HepG2 (cell line): ENCODE measurements at regions not wholly inside any gene's neighbourhood (a gene's known extent, or its start where the extent isn't known, plus 50 kb on each side); places are given as distances from the start of the nearest gene placed in this dataset.

Experiments used
- ATAC-seq: fragments of 200-7000 bp; cut with Tn5 transposase; 3 replicates; pipeline ENCODE4 v1.9.1; 2020; ENCODE audit warnings: mild to moderate bottlenecking, moderate library complexity
- BruUV-seq: library from RNA; stranded (reverse); fragments of 400-500 nt; replicated peaks from 2 replicates; lab custom pipeline; 2021; lab: Mats Ljungman, UMichigan
- CTCF ChIA-PET: fragments of 300-600 bp; formaldehyde crosslinking; extraction: SDS; loops from one replicate; lab custom pipeline; 2021; ENCODE audit warnings: low total read pairs, inconsistent platforms, low intra/inter-chr PET ratio; lab: Yijun Ruan, JAX
- POLR2A ChIA-PET: fragments of 350-600 bp; sonication (Branson Sonifier 250); formaldehyde crosslinking; loops from one replicate; lab custom pipeline; 2020; ENCODE audit warnings: antibody characterized with exemption, inconsistent platforms; lab: Yijun Ruan, JAX
- DNase-seq: peaks from one replicate; pipeline ENCODE4 v3.0.0-alpha.2; 2015; ENCODE audit warnings: low spot score
- FAIRE-seq: peaks from 3 replicates; lab custom pipeline; 2011; peaks lifted over from hg19 to GRCh38; lab: Jason Lieb, UNC
- H2AFZ ChIP-seq: one replicate; pipeline ENCODE4 v1.6.1; 2011; ENCODE audit warnings: low read length, inconsistent platforms
- H3K27ac ChIP-seq: fragments of 300-600 bp; 3 replicates; pipeline ENCODE4 v1.8.0; 2011; ENCODE audit warnings: mixed run types, mild to moderate bottlenecking, mixed read lengths, low read length, inconsistent platforms; ENCODE audit not compliant: insufficient read depth; ENCODE audit errors: extremely low read length
- H3K27me3 ChIP-seq, 2 experiments: fragments of 200-600 bp in 1 of 2; 2 replicates in 1 of 2; 3 replicates in 1 of 2; pipeline versions ENCODE4 v1.6.0 to v1.8.0; 2011; ENCODE audit warnings: low read length in 2 of 2, mild to moderate bottlenecking in 2 of 2, moderate library complexity in 2 of 2, inconsistent platforms in 1 of 2; ENCODE audit not compliant: insufficient read depth in 2 of 2, control insufficient read depth in 1 of 2
- H3K36me3 ChIP-seq, 2 experiments: fragments of 200-600 bp in 1 of 2; replicated peaks in 1 of 2; 2 replicates in 1 of 2; 3 replicates in 1 of 2; pipeline versions ENCODE4 v1.5.1 to v1.8.0; 2011; ENCODE audit warnings: low read length in 2 of 2, inconsistent platforms in 1 of 2; ENCODE audit not compliant: insufficient read depth in 2 of 2, control insufficient read depth in 1 of 2
- H3K4me1 ChIP-seq: 2 replicates; pipeline ENCODE4 v1.5.1; 2012; ENCODE audit warnings: low read length, inconsistent platforms; ENCODE audit not compliant: insufficient read depth
- H3K4me2 ChIP-seq: 2 replicates; pipeline ENCODE4 v1.6.0; 2011; ENCODE audit warnings: low read depth, low read length, inconsistent platforms
- H3K4me3 ChIP-seq, 3 experiments: fragments of 200-600 bp in 1 of 3; sonication (generic), shearing (Covaris generic) in 1 of 3; replicated peaks in 1 of 3; 2 replicates each; pipeline ENCODE4 v1.5.1; 2011 to 2016; ENCODE audit warnings: low read length in 3 of 3, inconsistent platforms in 2 of 3, low read depth in 2 of 3, mild to moderate bottlenecking in 2 of 3, control low read depth in 1 of 3, mixed read lengths in 1 of 3; ENCODE audit not compliant: insufficient read depth in 1 of 3
- H3K79me2 ChIP-seq: one replicate; pipeline ENCODE4 v1.6.1; 2011; ENCODE audit warnings: low read length, inconsistent platforms; ENCODE audit not compliant: insufficient read depth
- H3K9ac ChIP-seq: 2 replicates; pipeline ENCODE4 v1.6.0; 2011; ENCODE audit warnings: mild to moderate bottlenecking, low read depth, low read length, inconsistent platforms; ENCODE audit not compliant: insufficient read depth
- H3K9me3 ChIP-seq: 2 replicates; pipeline ENCODE4 v1.5.1; 2012; ENCODE audit warnings: mild to moderate bottlenecking, low read length
- H4K20me1 ChIP-seq: 2 replicates; pipeline ENCODE4 v1.6.0; 2011; ENCODE audit warnings: inconsistent platforms, mild to moderate bottlenecking, low read length, moderate library complexity; ENCODE audit not compliant: insufficient read depth
- AGO1 ChIP-seq: fragments of 200-400 bp; formaldehyde crosslinking; IDR thresholded peaks from 2 replicates; pipeline ENCODE4 v1.6.1; 2017; ENCODE audit warnings: mild to moderate bottlenecking, low read depth, low read length, moderate library complexity; ENCODE audit not compliant: poor library complexity, severe bottlenecking
- AKNA ChIP-seq: sonication (generic); formaldehyde crosslinking; IDR thresholded peaks from 2 replicates; pipeline ENCODE4 v1.4.0; 2020; ENCODE audit warnings: missing genetic modification reagents, borderline replicate concordance
- ATF1 ChIP-seq: IDR thresholded peaks from 2 replicates; pipeline ENCODE4 v1.6.1; 2016; ENCODE audit warnings: mild to moderate bottlenecking, control low read depth
- CSRNP2 ChIP-seq: sonication (generic); formaldehyde crosslinking; conservative IDR thresholded peaks from 2 replicates; pipeline ENCODE4 v1.8.0; 2022; ENCODE audit warnings: low read depth, missing genetic modification reagents
- FOXA3 ChIP-seq: IDR thresholded peaks from 2 replicates; pipeline ENCODE4 v1.6.1; 2016; ENCODE audit warnings: missing genetic modification reagents, missing compliant biosample characterization
- FOXK2 ChIP-seq: fragments of 450-650 bp; IDR thresholded peaks from 2 replicates; pipeline ENCODE4 v1.6.1; 2016
- MEF2D ChIP-seq: sonication (generic); formaldehyde crosslinking; IDR thresholded peaks from 2 replicates; pipeline ENCODE4 v1.5.1; 2020; ENCODE audit warnings: mild to moderate bottlenecking, missing genetic modification reagents
- MLLT10 ChIP-seq: sonication (generic); formaldehyde crosslinking; IDR thresholded peaks from 2 replicates; pipeline ENCODE4 v1.4.0; 2020; ENCODE audit warnings: missing genetic modification reagents
- NFIC ChIP-seq: IDR thresholded peaks from 2 replicates; pipeline ENCODE4 v1.6.1; 2012; ENCODE audit warnings: mild to moderate bottlenecking, low read length, inconsistent platforms
- RARA ChIP-seq: IDR thresholded peaks from 2 replicates; pipeline ENCODE4 v1.6.1; 2016; ENCODE audit warnings: missing genetic modification reagents, missing compliant biosample characterization
- REPIN1 ChIP-seq: sonication (generic); formaldehyde crosslinking; IDR thresholded peaks from 2 replicates; pipeline ENCODE4 v1.8.0; 2022; ENCODE audit warnings: missing genetic modification reagents, low read depth, mild to moderate bottlenecking, borderline replicate concordance
- SNAPC2 ChIP-seq: sonication (generic); formaldehyde crosslinking; IDR thresholded peaks from 2 replicates; pipeline ENCODE4 v1.8.1; 2022; ENCODE audit warnings: mild to moderate bottlenecking, missing genetic modification reagents
- ZNF224 ChIP-seq: sonication (generic); formaldehyde crosslinking; IDR thresholded peaks from 2 replicates; pipeline ENCODE4 v1.5.0; 2020; ENCODE audit warnings: mild to moderate bottlenecking, missing genetic modification reagents
- ZNF557 ChIP-seq: sonication (generic); formaldehyde crosslinking; IDR thresholded peaks from 2 replicates; pipeline ENCODE4 v1.4.0; 2020; ENCODE audit warnings: missing genetic modification reagents
- WGBS: methylation state at CpG from one replicate; pipeline ENCODE4 v1.1.6; 2017; ENCODE audit warnings: low lambda C conversion rate; 5-methylcytosine and 5-hydroxymethylcytosine counted together
- in situ Hi-C: cut with HindIII; loops from 2 replicates; pipeline ENCODE4 v1.10.0; 2017; ENCODE audit warnings: low pct_unique_long_range_greater_than_20kb; ENCODE audit not compliant: extremely low pct_ligation_motif_present
- intact Hi-C: fragments of 100-400 bp; cut with micrococcal nuclease; formaldehyde crosslinking; loops from one replicate; pipeline ENCODE4 v1.10.0; 2022; ENCODE audit not compliant: unreplicated experiment

GRCh38 chr5:30661730-30662129, 531.8 kb upstream of the CDH6 start:
- Histone ChIP-seq H3K9me3 (no peaks in the 10 kb centered on the region), H3K4me2 (no peak overlapping the region), H2AFZ (no peak overlapping the region), H4K20me1 (no peaks in the 10 kb centered on the region), H3K9ac (no peak overlapping the region), H3K4me3 (no peak overlapping the region), H3K27me3 (no peaks in the 10 kb centered on the region; a peak in 1 of 5 replicates), H3K36me3 (no peaks in the 10 kb centered on the region), H3K27ac (no peak overlapping the region), H3K4me1 (no peaks in the 10 kb centered on the region; the same call in 1 of the 2 replicates), H3K79me2 (no peaks in the 10 kb centered on the region)
- ATAC-seq (peak; percentile 51; the same call in 2 of the 3 replicates), DNase-seq (no peak), FAIRE-seq (no peak)
- in situ Hi-C loops (no loop called here), intact Hi-C loops (no loop called here)
- TF ChIP-seq ZNF557 (CRISPR knock-in tag) (no peak), FOXK2 (no peak), REPIN1 (no peak), MEF2D (CRISPR knock-in tag) (no peak), AKNA (no peak), ATF1 (CRISPR knock-in tag) (no peak), ZNF224 (no peak), RARA (CRISPR knock-in tag) (no peak), SNAPC2 (no peak), CSRNP2 (CRISPR knock-in tag) (no peak), FOXA3 (CRISPR knock-in tag) (no peak), AGO1 (no peak), NFIC (no peak), MLLT10 (CRISPR knock-in tag) (no peak)
- CTCF ChIA-PET, result no interaction called here
- BruUV-seq, result no TSS peak
- POLR2A ChIA-PET, result no interaction called here
- 2% methylated on average over 3 of the region's 3 CpGs for WGBS
